ENCODE measurements at regions not wholly inside any gene's neighbourhood (a gene's known extent, or its start where the extent isn't known, plus 50 kb on each side); places are given as distances from the start of the nearest gene placed in this dataset.
"Not testable (repeated sequence)": the region's sequence is repeated elsewhere in the genome, so short reads cannot be mapped to it uniquely, and the experiment has no call there.

GRCh38 chr14:105697414-105697813 lies 171.0 kb downstream of the TMEM121 start:
- not testable (repeated sequence) for DNase-seq (ENCODE audit: low spot score)

DNA sequence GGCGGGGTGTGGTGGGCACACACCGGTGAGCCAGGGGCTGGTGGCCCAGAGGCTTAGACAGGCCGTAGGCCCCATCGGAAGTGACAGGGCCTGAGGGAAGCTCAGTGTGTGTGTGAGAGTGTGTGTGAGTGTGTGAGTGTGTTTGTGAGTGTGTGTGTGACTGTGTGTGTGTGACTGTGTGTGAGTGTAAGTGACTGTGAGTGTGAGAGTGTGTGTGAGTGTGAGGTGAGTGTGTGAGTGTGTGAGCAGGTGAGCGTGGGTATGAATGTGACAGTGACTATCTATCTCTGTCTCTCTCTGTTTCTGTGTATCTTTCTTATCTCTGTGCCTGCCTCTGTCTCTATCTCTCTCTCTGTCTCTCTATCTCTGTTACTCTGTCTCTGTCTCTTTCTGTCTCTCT lies 171.6 kb downstream of the TMEM121 start:
- DNase-seq (ENCODE audit: low spot score): not testable (repeated sequence)

DNA sequence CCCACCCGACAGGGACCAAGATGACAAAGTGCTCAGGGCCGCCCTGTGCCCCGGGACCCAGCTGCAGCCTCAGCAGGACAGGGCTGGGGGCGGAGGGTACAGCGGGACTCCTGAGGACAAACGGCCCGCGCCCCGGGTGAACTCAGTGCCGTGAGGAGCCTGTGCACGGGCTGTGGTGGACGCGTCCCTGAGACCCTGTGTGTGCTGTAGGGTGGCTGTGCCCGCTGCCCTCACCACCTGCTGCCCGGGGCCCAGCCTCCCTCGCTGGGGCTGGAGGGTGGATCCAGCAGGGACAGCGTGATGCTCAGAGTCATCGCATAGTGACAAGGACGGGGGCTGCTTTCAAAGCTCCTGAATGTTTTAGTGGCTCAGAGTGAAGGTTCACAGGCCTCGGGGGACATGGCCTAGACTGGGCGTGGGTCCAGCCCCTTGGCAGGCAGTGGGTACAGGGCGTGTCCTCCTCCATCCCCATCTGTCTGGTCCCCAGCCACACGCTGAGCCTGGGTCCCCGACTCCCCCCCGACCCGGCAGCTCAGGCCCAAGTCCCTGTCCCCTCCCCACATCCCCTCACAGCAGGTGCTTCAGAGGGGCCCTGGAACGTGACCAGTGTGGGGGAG lies 172.7 kb downstream of the TMEM121 start:
- DNase-seq (ENCODE audit: low spot score): not testable (repeated sequence)

- not testable (repeated sequence) for DNase-seq (ENCODE audit: low spot score)
Measured at GRCh38 chr14:105699706-105700105, 173.3 kb downstream of the TMEM121 start.

GRCh38 chr14:105700146-105700545 lies 173.8 kb downstream of the TMEM121 start:
- not testable (repeated sequence) for DNase-seq (ENCODE audit: low spot score)

DNA sequence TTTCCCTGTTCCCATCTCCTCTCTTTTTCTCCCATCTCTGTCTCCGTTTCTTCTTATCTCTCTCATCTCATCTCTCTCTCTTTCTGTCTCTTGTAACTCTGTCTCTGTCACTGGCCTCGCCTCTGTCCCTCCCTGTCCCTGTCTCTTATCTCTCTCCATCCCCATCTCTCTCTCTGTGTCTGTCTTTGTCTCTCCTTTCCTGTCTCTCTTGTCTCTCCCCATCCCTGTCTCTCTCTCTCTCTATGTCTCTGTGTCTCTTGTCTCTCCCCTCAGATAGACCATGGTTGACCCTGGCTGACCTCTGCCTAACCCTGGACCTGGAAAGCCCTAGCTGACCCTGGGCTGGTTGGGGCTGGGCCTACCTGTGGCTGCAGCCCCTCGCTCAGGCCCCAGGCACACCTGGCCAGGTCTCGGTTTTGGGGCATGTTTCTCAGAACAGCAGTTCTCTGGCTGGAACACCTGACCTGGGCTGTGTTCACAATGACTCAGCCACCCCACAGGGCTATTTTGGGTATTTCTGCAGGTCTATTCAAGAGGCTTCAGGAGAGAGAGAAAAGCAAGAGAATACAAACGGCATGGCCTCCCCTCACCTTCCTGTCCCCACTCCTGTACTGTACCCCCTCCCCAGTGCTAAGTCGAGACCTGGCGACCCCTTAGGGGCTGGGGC lies 174.4 kb downstream of the TMEM121 start:
- DNase-seq (ENCODE audit: low spot score): no peak

DNA sequence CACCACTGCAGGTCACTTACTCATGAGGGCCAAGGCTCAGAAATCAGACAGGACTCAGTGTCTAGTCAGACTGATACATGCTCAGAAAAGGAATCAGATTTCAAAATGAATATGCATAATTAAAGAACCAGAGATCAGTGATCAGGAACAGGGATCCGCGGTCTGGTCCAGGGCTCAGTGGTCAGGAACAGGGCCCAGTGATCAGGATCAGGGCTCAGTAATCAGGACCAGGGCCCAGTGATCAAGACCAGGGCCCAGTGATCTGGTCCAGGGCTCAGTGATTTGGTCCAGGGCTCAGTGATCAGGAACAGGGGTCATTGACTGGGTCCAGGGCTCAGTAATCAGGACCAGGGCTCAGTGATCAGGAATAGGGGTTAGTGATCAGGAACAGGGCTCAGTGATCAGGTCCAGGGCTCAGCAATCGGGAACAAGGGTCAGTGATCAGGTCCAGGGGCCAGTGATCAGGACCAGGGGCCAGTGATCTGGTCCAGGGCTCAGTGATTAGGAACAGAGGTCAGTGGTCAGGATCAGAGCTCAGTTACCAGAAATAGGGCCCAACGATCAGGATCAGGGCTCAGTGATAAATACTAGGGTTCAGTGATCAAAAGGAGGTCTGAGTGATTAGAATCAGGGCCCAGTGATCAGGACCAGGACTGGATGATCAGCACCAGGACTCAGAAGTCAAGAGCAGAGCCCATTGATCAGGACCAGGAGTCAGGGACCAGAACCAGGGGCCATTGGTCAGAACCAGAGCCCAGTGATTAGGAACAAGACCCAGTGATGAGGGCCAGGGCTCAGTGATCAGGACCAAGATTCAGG lies 175.3 kb downstream of the TMEM121 start:
- DNase-seq (ENCODE audit: low spot score): no peak

DNA sequence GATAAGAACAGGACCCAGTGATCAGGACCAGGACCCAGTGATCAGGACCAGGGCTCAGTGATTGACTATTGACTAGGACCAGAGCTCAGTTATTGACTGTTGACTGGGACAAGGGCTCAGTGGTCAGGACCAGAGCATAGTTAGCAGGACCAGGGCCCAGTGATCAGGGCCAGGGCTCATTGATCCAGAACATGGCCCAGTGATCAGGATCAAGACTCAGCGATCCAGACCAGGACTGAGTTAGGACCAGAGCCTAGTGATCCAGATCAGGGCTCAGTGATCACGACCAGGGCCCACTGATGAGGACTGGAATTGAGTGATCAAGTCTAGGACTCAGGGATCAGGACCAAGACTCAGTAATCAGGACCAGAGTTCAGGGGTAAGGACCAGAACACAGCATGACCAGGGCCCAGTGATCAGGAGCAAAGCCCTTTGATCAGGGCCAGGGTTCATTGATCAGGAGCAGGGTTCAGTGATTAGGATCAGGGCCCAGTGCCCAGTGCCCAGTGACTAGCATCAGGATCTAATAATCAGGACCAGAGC lies 176.0 kb downstream of the TMEM121 start:
- no peak for DNase-seq (ENCODE audit: low spot score)

DNA sequence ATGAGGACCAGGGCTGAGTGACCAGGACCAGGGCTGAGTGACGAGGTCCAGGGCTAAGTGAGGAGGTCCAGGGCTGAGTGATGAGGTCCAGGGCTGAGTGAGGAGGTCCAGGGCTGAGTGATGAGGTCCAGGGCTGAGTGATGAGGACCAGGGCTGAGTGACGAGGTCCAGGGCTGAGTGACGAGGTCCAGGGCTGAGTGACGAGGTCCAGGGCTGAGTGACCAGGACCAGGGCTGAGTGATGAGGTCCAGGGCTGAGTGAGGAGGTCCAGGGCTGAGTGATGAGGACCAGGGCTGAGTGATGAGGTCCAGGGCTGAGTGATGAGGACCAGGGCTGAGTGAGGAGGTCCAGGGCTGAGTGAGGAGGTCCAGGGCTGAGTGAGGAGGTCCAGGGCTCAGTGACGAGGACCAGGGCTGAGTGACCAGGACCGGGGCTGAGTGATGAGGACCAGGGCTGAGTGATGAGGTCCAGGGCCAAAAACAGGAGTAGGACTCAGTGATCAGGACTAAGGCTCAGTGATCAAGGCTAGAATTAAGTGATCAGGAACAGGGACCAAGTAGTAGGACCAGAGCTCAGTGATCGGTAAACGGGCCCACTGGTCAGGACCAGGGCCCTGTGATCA lies 176.8 kb downstream of the TMEM121 start:
- not testable (repeated sequence) for DNase-seq (ENCODE audit: low spot score)

DNA sequence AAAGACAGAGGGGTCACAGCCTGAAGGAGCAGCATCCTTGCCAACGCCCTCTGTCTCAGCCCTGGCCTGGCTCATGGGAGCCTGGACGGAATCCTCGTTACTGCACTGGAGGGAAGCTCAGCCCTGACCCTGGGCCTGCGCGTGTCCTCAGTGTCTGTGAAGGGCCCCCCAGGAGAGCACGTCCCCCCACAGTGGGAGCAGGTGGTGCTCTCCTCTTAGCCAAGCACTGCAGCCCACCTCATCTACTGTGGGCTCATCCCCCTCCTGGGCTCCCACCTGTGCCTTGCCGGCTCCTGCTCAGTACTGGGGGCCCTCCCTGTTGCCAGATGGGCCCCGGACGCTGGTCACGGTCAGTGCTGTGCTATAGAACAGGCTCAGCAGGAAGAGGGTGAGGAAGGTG lies 177.7 kb downstream of the TMEM121 start:
- not testable (repeated sequence) for DNase-seq (ENCODE audit: low spot score)

GRCh38 chr14:105704492-105704891 lies 178.1 kb downstream of the TMEM121 start:
- not testable (repeated sequence) for DNase-seq (ENCODE audit: low spot score)

GRCh38 chr14:105705512-105705861 lies 179.1 kb downstream of the TMEM121 start:
- DNase-seq (ENCODE audit: low spot score): not testable (repeated sequence)

DNA sequence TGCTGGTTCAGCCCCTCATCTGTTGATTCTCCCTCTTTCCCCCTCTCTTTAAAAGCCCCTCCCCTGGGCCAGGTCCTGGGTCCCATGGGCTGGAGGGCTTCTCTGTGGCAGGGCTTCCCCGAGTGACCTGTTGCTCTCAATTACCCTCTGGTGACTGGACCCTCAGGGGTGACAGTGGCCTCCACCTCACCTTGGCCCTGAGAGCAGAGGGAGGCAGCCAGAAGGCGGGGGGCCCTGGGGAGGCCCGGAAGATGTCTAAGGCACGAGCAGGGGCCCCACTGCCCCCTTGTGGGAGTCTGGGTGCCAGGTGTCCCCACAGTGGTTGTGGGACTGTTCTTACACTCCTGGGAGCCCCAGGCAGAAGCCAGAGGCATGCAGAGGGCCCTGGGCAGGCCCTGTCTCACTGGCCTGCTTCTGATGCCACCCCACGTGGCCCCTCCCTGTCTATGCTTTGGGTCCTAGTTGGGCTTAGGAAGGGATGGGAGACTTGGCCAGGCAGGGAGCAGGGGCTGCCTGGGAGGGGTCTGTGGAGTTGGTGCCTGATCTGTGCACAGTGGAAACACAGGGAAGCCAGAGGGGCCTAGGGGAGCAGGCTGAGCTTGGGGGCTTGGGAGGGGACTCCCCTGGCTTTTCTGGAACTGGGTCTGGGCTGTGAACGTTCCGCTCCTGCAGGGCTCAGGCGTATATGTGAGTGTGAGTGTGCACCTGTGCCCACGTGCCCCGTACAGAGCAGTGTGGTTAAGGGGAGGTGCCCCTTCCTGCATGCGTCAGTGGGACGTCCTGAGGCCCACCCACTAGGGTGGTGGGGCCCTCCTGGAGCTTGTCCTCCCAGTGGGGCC lies 179.7 kb downstream of the TMEM121 start:
- DNase-seq (ENCODE audit: low spot score): not testable (repeated sequence)

- DNase-seq (ENCODE audit: low spot score): not testable (repeated sequence)
Measured at GRCh38 chr14:105706701-105707019, 180.3 kb downstream of the TMEM121 start.

DNA sequence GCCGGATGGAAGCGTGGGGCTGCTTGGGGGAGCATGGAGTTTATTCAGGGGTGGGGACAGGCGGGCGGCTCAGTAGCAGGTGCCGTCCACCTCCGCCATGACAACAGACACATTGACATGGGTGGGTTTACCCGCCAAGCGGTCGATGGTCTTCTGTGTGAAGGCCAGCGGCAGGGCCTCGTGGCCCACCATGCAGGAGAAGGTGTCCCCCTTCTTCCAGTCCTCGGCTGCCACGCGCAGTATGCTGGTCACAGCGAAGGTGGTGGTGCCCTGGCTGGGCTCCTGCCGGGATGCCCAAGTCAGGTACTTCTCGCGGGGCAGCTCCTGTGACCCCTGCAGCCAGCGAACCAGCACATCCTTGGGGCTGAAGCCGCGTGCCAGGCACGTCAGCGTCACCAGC lies 180.7 kb downstream of the TMEM121 start:
- DNase-seq (ENCODE audit: low spot score): not testable (repeated sequence)

DNA sequence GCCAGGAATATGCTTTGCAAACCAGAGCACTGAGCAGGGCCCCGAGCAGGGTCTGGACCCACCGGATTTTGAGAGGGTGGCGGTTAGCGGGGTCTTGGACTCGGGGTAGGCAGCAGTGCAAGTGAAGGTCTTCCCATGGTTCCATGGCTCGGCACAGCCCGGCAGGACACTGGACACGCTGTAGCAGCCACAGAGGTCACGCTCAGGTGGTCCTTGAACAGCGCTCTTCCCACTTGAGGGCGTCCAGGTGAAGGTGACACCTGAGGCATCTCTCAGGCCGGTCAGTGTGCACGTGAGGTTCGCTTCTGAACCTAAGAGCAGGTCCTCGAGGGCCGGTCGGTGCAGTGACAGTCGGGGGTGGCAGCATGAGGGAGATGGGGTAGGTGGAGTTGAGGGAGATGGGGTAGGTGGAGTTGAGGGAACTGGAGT lies 181.4 kb downstream of the TMEM121 start:
- not testable (repeated sequence) for DNase-seq (ENCODE audit: low spot score)

DNA sequence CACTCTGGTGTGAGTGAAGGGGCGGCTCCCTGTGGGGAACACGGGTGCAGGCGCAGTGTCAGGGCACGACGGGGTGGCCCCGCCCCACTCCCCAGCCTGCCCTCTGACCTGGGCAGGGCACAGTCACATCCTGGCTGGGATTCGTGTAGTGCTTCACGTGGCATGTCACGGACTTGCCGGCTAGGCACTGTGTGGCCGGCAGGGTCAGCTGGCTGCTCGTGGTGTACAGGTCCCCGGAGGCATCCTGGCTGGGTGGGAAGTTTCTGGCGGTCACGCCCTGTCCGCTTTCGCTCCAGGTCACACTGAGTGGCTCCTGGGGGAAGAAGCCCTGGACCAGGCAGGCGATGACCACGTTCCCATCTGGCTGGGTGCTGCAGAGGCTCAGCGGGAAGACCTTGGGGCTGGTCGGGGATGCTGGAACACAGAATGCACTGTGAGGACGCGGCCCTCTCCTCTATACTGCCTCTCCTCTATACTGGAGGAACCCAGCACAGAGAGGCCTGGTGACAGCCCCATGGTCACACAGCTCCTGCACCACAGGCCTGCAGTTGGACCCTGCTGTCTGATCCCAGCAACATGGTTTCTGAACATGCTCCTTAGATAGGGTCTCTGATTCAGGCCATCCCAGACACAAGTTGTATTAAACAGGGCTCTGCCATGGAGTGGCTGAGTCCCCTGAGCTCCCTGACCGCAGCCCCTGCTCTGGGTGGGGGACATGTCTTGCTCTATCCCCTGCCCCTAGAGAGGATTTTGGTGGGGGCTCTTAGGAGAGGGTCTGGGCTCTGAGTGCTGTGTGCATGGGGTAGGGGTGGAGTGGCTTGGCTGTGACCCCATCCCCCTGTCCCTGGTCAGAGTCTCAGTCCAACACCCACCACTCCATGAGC lies 182.1 kb downstream of the TMEM121 start:
- DNase-seq (ENCODE audit: low spot score): not testable (repeated sequence)

GRCh38 chr14:105709281-105710118 lies 183.1 kb downstream of the TMEM121 start:
- no peak for DNase-seq (ENCODE audit: low spot score)

All from AG20443 (cell line).